ENCODE measurements at regions not wholly inside any gene's neighbourhood (a gene's known extent, or its start where the extent isn't known, plus 50 kb on each side); places are given as distances from the start of the nearest gene placed in this dataset.

- Histone ChIP-seq H3K79me2 (ENCODE audit: low read length) (no peaks in the 10 kb centered on the region), H3K36me3 (replicated peaks; ENCODE audit: insufficient read depth, low read length) (no peaks in the 10 kb centered on the region), H3K4me1 (ENCODE audit: low read length) (no peaks in the 10 kb centered on the region), H3K4me2 (ENCODE audit: low read depth, low read length) (no peak overlapping the region), H3K9me3 (replicated peaks; ENCODE audit: insufficient read depth, low read length) (no peaks in the 10 kb centered on the region; the same call in 1 of the 2 replicates), H3K27me3 (replicated peaks; ENCODE audit: insufficient read depth, low read length) (no peaks in the 10 kb centered on the region), H4K20me1 (ENCODE audit: insufficient read depth, low read length) (no peaks in the 10 kb centered on the region), H3K9me2 (replicated peaks; ENCODE audit: insufficient read depth, low read length) (no peaks in the 10 kb centered on the region), H2AFZ (ENCODE audit: low read length) (no peak overlapping the region), H3K4me3 (ENCODE audit: low read length) (no peak overlapping the region), H3K27ac (ENCODE audit: low read length) (no peak overlapping the region), H3F3A (ENCODE audit: insufficient read depth, low read length) (no peaks in the 10 kb centered on the region), H3K9ac (ENCODE audit: low read length) (no peak overlapping the region)
- no peak for TF ChIP-seq CTCF (IDR thresholded peaks at IDR 0.05; ENCODE audit: low read length)
- no peak for TF ChIP-seq EZH2 (optimal IDR thresholded peaks at IDR 0.05; ENCODE audit: low read depth, low read length)
- TF ChIP-seq EZH2phosphoT487 (IDR thresholded peaks at IDR 0.05; ENCODE audit: low read length), result no peak
- DNase-seq, result no peak
These were observed 133.3 kb downstream of the TNFSF13B start for GRCh38 chr13:108402850-108403249.

- no peak overlapping the region for H3K27ac ChIP-seq (ENCODE audit: low read length)
- H3K4me2 ChIP-seq (ENCODE audit: low read depth, low read length), result no peak overlapping the region
These were observed 138.0 kb downstream of the TNFSF13B start for GRCh38 chr13:108407495-108407894.

GRCh38 chr13:108408672-108409071 is 139.2 kb downstream of the TNFSF13B start:
- Histone ChIP-seq H3K9me2 (replicated peaks; ENCODE audit: insufficient read depth, low read length) (no peaks in the 10 kb centered on the region), H4K20me1 (ENCODE audit: insufficient read depth, low read length) (no peaks in the 10 kb centered on the region), H3K4me2 (ENCODE audit: low read depth, low read length) (no peak overlapping the region), H2AFZ (ENCODE audit: low read length) (no peak overlapping the region), H3K36me3 (replicated peaks; ENCODE audit: insufficient read depth, low read length) (no peaks in the 10 kb centered on the region), H3K9me3 (replicated peaks; ENCODE audit: insufficient read depth, low read length) (no peaks in the 10 kb centered on the region), H3K4me3 (ENCODE audit: low read length) (no peak overlapping the region), H3K27ac (ENCODE audit: low read length) (no peak overlapping the region), H3K4me1 (ENCODE audit: low read length) (no peaks in the 10 kb centered on the region), H3K27me3 (replicated peaks; ENCODE audit: insufficient read depth, low read length) (no peaks in the 10 kb centered on the region), H3K9ac (ENCODE audit: low read length) (no peak overlapping the region), H3K79me2 (ENCODE audit: low read length) (no peaks in the 10 kb centered on the region), H3F3A (ENCODE audit: insufficient read depth, low read length) (no peaks in the 10 kb centered on the region)
- DNase-seq, result no peak
- TF ChIP-seq EZH2 (optimal IDR thresholded peaks at IDR 0.05; ENCODE audit: low read depth, low read length), result no peak
- no peak for TF ChIP-seq EZH2phosphoT487 (IDR thresholded peaks at IDR 0.05; ENCODE audit: low read length)
- TF ChIP-seq CTCF (IDR thresholded peaks at IDR 0.05; ENCODE audit: low read length), result no peak

More at GRCh38 chr13:108407495-108407894, 138.0 kb downstream of the TNFSF13B start:
- no peaks in the 10 kb centered on the region for H3K4me1 ChIP-seq (ENCODE audit: low read length)
- H3K9me3 ChIP-seq (replicated peaks; ENCODE audit: insufficient read depth, low read length), result no peaks in the 10 kb centered on the region; the same call in 1 of the 2 replicates
- H3K4me3 ChIP-seq (ENCODE audit: low read length), result no peak overlapping the region
- no peak for DNase-seq
- H3K79me2 ChIP-seq (ENCODE audit: low read length), result no peaks in the 10 kb centered on the region
- no peaks in the 10 kb centered on the region for H4K20me1 ChIP-seq (ENCODE audit: insufficient read depth, low read length)
- no peaks in the 10 kb centered on the region for H3K36me3 ChIP-seq (replicated peaks; ENCODE audit: insufficient read depth, low read length)
- H3K9ac ChIP-seq (ENCODE audit: low read length), result no peak overlapping the region
- H3K27me3 ChIP-seq (replicated peaks; ENCODE audit: insufficient read depth, low read length), result no peaks in the 10 kb centered on the region
- H3K9me2 ChIP-seq (replicated peaks; ENCODE audit: insufficient read depth, low read length), result no peaks in the 10 kb centered on the region
- no peak overlapping the region for H2AFZ ChIP-seq (ENCODE audit: low read length)
- no peaks in the 10 kb centered on the region for H3F3A ChIP-seq (ENCODE audit: insufficient read depth, low read length)
- TF ChIP-seq EZH2phosphoT487 (IDR thresholded peaks at IDR 0.05; ENCODE audit: low read length) (no peak), CTCF (IDR thresholded peaks at IDR 0.05; ENCODE audit: low read length) (no peak), EZH2 (optimal IDR thresholded peaks at IDR 0.05; ENCODE audit: low read depth, low read length) (no peak)

Data from MM.1S (cell line).